GM19395 (cell line): ENCODE measurements at regions not wholly inside any gene's neighbourhood (a gene's known extent, or its start where the extent isn't known, plus 50 kb on each side); places are given as distances from the start of the nearest gene placed in this dataset.
"Not testable (repeated sequence)": the region's sequence is repeated elsewhere in the genome, so short reads cannot be mapped to it uniquely, and the experiment has no call there.

Experiments used
- ATAC-seq: cut with Tn5 transposase; IDR thresholded peaks from one replicate; pipeline ENCODE4 v1.9.1; 2021; ENCODE audit warnings: mild to moderate bottlenecking, moderate library complexity; ENCODE audit not compliant: unreplicated experiment

- not testable (repeated sequence) for ATAC-seq
These were observed 465.8 kb downstream of the PLCL1 start for GRCh38 chr2:198270157-198270556.

GRCh38 chr2:198268519-198268918 is 464.1 kb downstream of the PLCL1 start:
- no peak for ATAC-seq

GRCh38 chr2:198259496-198259895 is 455.1 kb downstream of the PLCL1 start:
- no peak for ATAC-seq

- ATAC-seq, result no peak
These were observed 450.2 kb downstream of the PLCL1 start for GRCh38 chr2:198254536-198255090.

- no peak for ATAC-seq
These were observed 449.6 kb downstream of the PLCL1 start for GRCh38 chr2:198253995-198254394.

GRCh38 chr2:198252472-198252871 is 448.1 kb downstream of the PLCL1 start:
- no peak for ATAC-seq

- ATAC-seq, result no peak
These were observed 437.7 kb downstream of the PLCL1 start for GRCh38 chr2:198242093-198242492.

- no peak for ATAC-seq
These were observed 434.0 kb downstream of the PLCL1 start for GRCh38 chr2:198238429-198238828.

GRCh38 chr2:198236338-198236737 is 431.9 kb downstream of the PLCL1 start:
- no peak for ATAC-seq

GRCh38 chr2:198232281-198232680 is 427.9 kb downstream of the PLCL1 start:
- ATAC-seq, result no peak

- no peak for ATAC-seq
These were observed 427.2 kb downstream of the PLCL1 start for GRCh38 chr2:198231562-198231961.

- no peak for ATAC-seq
These were observed 416.6 kb downstream of the PLCL1 start for GRCh38 chr2:198220763-198221610.

- no peak for ATAC-seq
These were observed 414.9 kb downstream of the PLCL1 start for GRCh38 chr2:198219292-198219691.

GRCh38 chr2:198214114-198214596 is 409.8 kb downstream of the PLCL1 start:
- no peak for ATAC-seq

GRCh38 chr2:198213253-198213652 is 408.9 kb downstream of the PLCL1 start:
- no peak for ATAC-seq

- no peak for ATAC-seq
These were observed 407.3 kb downstream of the PLCL1 start for GRCh38 chr2:198211706-198212105.

GRCh38 chr2:198203336-198204069 is 399.1 kb downstream of the PLCL1 start:
- ATAC-seq, result no peak
